HS-27A (cell line): ENCODE measurements at regions not wholly inside any gene's neighbourhood (a gene's known extent, or its start where the extent isn't known, plus 50 kb on each side); places are given as distances from the start of the nearest gene placed in this dataset.
"Not testable (repeated sequence)": the region's sequence is repeated elsewhere in the genome, so short reads cannot be mapped to it uniquely, and the experiment has no call there.

Source experiments
- DNase-seq: peaks from one replicate; pipeline ENCODE4 v3.0.0-alpha.2; 2012; ENCODE audit warnings: low read depth, missing footprints

DNA sequence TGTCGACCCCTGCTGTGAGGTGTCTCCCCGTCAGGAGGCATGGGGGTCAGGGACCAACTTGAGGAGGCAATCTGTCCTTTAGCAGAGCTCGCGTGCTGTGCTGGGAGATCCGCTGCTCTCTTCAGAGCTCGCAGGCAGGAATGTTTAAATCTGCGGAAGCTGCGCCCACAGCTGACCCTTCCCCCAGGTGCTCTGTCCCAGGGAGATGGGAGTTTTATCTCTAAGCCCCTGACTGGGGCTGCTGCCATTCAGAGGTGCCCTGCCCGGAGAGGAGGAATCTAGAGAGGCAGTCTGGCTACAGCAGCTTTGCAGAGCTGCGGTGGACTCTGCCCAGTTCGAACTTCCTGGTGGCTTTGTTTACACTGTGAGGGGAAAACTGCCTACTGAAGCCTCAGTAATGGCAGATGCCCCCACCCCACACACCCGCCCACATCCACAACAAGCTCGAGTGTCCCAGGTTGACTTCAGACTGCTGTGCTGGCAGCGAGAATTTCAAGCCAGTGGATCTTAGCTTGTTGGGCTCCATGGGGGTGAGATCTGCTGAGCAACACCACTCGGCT lies 133.1 kb downstream of the CENPC start:
- not testable (repeated sequence) for DNase-seq

DNA sequence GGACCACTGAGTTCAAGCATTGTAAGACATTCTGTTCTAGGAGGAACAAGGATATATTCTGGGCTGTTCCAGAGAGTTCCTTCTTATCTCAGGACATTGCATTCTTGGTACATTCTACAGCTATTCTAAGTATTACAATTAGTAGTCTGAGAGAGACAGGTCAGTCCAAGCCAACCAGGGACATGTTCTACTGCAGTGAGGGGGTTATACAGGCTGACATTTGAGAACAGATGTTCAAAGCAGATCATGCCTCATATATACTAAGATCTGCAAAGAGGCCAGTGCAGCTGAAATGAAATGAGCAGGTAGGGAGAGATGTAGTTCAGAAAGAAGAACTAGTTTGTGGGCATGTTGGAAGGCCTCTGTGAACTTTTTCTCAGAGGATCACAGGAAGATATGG lies 142.0 kb downstream of the CENPC start:
- DNase-seq, result no peak

DNA sequence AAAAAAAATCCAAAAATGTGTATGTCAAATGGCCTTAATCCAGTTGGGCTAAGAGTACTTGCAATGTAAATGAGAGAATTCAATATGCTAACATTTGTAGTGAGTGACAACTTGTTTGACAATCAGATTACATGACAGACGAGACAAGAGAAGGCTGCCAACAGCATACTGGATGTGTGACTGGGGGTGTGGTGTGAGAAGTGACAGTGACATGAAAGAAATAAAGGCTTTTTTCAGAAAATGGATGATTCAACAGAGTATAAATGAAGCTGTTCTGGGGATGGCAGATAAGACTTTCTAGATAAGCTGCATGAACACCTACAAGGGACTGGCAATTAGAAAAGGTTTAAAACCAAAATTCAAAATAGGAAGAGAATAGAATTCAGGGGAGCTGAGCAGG lies 143.4 kb downstream of the CENPC start:
- no peak for DNase-seq

DNA sequence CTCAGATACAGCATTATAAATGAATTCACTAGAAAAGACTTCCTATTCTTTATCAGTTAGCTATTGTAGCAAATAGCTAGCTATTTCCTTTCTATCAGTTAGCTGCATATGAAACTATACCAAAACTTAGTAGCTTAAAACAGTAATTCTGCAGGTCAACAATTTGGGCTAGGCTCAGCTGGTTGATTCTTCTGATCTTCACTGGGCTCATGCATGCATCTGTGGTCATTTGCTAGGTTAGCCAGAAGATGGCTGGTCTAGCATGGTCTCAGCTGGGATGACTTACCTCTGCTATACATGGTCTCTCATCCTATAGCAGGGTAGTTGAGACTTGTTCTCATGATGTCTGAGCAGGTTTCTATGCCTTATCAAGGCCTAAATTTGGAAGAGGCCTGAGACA lies 147.4 kb downstream of the CENPC start:
- DNase-seq, result no peak

DNA sequence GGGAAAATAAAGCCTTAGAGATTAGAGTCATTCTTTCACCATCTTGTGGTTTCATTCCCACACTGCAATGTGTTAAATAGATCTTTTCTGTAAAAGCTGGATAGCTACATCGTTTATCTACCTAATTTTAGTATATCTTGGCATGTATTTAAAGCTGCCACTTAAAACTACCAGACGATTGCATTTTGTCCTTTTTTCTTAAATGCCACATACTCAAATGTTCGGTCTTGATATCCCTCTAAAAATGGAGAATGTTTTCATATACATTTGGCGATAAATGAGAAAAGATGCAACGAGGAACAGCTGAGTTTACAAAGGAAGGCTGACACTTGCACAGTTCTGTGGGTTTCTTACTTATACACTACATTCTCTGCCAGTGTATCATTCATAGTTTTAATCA lies 148.3 kb downstream of the CENPC start:
- DNase-seq, result no peak

DNA sequence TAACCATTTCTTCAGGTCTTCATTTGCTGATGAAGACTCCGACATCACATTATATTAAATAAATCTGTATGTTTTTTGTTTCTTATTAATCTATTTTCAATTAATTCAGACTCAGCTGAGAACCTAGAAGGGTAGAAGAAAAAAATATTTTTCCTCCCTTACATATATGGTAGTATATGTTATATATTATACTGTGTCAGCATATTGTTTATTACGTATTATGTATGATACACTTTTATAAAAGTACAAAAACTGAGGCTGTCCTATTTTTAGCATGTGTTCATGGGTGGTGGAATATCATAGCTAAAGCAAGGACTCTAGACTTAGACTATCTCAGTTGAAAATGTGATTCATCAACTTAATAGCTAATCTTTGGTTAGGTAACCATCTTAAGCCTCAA lies 149.3 kb downstream of the CENPC start:
- no peak for DNase-seq

DNA sequence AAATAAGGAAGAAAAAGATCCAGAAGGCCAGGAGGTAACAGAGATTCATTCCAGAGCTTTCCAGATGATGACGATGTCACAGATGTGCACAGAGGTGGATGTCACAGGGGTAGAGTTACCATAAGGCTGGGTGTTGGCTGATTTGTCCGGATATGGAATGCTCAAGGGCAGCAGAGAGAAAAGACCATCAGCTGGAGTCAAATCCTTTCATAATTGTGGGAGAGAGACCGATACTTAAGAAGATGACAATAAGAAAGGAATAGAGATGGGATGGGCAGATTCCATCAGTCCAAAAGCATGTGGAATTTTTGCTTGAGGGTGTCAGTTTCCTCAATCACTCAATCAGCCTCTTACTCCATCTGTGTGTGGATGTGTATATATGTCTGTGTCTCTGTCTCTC lies 150.4 kb downstream of the CENPC start:
- DNase-seq, result no peak

DNA sequence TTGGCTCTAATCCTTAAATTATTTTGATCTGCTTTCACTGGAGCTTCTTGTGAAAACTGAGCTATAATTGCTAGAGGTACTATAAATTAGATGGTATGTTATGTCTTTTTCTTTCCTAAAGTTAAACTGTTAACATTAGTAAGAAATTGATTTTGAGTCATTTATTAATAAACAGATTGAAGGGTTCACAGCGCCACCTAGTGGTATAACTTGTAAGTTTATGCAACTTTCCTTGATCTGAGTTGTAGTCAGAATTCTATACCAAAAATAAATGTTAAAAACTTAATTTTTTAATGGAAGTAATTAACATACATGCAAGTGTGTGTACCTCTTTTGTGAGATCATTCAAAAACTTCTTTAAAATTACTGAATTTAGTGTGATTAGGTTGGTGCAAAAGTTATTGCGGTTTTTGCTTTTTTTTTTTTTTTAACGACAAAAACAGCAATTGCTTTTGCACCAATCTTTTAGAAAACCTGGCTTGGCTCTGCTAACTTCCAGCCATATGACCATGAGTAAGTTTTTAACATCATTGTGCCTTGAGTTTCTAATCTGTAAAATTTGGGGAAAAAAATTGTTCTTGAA lies 151.5 kb downstream of the CENPC start:
- peak; percentile 29 for DNase-seq

DNA sequence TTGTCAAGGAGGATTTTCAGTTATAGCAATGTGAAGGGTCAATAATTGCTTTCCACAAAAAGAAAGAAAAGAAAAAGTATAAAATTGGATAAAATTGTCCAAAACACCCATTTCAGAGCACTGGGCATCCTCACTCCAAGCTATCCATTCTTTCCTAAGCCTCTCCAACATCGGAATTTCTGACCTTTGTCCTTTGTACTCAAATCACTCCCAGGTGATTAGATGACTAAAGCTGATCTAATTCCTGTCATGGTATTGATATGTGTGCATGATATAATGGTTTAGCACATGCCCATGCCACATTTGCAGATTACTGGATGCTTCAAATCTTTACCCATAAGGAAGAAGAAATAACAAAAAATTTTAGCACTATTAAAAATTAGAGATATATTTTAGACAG lies 152.3 kb downstream of the CENPC start:
- DNase-seq, result no peak

DNA sequence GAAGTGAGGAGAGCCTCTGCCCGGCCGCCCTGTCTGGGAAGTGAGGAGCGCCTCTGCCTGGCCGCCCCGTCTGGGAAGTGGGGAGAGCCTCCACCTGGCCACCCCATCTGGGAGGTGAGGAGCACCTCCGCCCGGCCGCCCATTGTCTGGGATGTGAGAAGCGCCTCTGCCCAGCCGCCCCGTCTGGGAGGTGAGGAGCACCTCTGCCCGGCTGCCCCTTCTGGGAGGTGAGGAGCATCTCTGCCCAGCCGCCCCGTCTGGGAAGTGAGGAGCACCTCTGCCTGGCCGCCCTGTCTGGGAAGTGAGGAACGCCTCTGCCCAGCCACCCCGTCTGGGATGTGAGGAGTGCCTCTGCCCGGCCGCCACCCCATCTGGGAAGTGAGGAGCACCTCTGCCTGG lies 163.9 kb downstream of the CENPC start:
- DNase-seq, result not testable (repeated sequence)

DNA sequence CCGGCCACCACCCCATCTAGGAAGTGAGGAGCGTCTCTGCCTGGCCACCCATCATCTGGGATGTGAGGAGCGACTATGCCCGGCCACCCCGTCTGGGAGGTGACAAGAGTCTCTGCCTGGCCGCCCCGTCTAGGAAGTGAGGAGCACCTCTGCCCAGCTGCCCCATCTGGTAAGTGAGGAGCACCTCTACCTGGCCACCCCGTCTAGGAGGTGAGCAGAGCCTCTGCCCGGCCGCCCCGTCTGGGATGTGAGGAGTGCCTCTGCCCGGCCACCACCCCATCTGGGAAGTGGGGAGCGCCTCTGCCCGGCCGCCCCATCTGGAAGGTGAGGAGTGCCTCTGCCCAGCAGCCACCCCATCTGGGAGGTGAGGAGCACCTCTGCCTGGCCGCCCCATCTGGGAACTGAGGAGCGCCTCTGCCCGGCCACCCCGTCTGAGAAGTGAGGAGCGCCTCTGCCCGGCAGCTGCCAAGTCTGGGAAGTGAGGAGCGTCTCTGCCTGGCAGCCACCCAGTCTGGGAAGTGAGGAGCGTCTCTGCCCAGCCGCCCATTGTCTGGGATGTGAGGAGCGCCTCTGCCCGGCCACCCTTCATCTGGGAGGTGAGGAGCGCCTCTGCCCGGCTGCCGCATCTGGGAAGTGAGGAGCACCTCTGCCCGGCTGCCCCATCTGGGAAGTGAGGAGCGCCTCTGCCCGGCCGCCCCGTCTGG lies 164.4 kb downstream of the CENPC start:
- DNase-seq, result not testable (repeated sequence)

DNA sequence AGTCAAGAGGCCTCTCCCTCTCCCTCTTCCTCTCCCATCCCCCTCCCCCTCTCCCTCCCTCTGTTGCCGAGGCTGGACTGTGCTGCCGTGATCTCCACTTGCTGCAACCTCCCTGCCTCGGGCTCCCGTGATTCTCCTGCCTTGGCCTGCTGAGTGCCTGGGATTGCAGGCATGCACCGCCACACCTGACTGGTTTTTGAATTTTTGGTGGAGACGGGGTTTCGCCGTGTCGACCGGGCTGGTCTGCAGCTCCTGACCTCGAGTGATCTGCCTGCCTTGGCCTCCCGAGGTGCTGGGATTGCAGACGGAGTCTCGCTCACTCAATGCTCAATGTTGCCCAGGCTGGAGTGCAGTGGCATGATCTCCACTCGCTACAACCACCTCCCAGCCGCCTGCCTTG lies 165.1 kb downstream of the CENPC start:
- DNase-seq, result no peak

DNA sequence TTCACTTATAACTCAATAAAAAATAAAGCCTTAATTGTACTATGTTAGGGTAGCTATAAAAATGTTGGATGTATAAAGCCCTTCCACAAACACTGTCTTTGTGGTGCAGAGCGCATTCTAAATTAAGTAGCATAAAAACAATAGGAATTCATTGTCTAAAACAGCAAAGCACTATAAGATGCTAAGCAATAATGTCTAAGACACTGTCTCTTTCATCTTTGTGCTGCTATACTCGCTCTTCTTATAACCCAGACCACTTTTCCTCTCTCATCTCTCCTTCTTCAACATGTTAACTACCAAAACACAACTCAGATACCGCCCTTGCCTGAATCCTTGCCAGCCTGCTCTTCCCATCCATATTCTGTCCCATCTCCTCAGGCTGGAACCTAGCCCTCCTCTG lies 170.0 kb downstream of the CENPC start:
- DNase-seq, result no peak

DNA sequence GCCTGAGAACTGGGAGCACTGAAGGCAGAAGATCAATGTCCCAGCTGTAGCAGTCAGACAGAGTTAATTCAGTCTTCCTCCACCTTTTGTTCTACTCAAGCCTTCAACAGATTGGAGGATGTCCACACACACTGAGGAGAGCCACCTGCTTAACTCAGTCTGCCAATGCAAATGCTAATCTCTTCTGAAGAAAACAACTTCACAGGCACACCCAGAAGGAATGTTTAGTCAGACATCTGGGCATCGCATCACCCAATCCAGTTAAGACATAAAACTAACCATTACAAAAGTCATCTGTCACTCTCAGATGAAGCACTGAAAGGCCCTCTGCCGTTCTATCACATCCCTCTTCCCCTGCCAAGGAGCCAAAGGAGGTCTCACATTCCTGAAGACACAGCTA lies 173.7 kb downstream of the CENPC start:
- DNase-seq, result no peak

DNA sequence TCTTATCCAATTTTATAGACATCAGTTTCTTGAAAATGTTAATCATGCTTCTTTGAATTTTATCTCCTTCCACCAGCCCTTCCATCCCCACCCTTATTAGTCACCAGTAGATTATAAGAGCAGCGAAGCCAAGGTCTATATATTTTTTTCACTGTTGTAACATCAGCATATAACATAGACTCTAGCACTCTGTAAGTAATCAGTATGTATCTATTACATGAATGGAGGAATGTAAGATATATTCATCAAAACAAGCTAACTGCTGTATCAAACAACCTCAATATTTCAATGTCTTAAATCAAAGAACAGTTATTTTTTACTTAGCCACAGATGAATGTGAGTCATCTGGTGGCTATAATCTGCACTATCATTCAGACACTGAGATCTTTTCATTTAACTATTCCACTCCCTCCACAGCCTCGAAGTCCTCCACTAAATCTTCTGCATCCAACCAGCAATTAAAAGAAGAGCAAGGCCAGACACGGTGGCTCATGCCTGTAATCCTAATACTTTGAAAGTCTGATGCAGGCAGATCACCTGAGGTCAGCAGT lies 178.9 kb downstream of the CENPC start:
- DNase-seq, result peak; percentile 15

DNA sequence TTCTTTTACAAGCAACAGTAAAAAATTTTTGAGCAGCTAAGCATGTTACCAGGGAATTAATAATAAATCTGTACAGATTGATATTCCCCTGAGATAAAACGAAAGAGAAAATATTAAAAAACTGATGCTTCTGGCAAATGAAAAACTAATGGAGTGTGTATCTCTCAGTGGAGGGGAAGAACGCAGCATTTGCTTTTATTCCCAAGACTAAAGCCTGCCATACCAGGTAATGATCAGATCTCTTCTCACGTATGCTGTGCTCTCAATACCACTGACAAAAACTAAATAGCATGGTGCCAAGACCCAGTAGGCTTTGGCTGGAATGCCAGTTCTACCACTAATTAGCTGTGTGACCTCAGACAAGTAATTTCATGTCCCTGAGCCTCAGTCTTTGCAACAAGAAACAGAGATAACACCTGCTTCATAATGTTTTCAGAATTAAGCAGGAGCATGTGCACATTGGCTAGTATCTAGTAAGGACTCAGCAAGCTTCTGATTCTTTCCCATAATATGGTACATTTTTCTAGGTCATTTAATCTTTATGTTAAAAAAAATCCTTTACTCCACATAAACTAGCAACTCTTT lies 179.6 kb downstream of the CENPC start:
- DNase-seq, result no peak

DNA sequence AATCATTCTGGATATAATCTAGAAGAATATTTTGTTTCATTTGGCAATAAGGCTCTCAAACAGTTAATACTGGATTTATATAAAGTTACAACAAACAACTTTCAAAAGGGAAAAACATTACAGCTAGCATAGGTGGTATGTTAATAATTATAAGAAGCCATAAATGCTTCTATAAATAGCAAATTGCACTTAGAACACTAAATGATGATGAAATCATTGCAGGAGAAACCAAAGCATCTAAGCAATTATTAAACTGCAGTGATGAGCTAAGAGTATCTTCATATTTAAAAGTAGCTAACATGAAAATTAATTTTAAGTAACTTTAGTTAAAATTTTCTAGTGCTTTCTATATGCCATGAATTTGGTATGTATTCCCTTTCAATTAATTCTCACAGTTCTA lies 189.5 kb downstream of the CENPC start:
- DNase-seq, result no peak

DNA sequence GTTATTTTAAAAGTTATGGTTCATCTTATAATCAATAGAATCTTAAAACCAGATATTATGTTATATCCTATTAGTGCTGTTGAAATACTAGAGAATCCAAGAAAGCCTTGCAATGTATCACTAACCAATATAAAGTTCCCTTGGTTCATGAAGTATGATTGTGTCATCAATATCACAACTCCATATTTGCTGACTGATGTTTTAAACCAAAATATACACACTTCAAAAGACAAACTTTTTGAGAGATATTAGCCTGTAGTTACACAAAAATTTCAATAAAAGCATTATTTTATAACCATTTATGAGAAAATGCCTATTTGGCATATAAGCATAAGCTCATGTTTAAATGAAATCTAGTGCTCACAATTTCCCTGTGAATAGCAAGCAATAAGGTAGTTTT lies 198.6 kb downstream of the CENPC start:
- DNase-seq, result no peak

DNA sequence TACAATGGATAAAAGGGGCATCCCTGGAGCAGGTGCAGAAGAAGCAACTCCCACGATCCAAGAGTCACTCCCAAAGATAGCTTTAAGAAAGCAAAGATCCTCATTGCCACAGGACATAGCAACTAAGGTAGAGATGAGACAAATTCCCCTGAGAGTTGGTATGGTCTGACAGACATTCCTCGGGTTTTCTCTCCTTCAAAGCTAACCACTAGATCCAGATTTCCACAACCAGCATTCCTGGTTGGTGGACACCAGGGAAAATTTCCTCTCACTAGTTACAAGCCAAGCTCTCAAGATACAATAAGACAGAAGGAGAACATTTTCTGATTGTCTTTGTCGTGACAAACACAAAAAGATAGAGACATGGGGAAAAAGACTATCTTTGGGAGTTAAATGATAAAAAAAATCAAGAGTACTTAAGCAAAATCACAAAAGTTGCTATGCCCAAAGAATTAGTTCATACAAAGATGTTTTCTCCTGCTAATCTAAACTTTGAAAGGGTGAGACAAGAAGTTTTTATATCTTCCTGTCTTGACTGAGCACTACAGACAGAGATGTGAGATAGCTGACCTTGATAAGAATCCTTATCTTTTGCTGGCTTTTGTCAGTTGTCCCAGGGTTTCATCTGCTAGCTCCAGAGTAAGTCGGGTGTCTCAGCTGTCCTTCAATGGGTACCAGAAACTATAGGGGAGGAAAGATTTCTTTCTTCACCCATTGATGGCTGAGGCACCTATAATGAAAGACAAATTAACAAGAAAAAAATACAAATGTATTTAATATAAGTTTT lies 200.5 kb downstream of the CENPC start:
- DNase-seq, result no peak

DNA sequence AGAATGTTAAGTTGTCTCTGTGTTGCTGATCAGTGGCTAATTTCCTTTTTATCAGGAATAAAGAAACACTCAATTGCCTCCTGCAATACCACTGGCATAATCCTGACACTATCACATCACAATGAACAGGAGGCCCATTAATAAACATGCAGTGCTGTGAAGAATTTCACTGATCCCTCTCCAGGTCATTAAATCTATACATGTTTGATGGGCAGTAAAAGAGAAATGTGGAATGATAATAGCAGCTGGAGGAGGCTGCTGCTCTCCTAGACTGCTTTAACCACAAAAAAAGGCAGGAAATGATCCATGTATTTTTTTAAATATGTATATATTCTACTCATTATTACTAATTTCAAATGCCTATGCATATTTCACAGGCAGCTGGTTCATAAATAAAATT lies 202.1 kb downstream of the CENPC start:
- no peak for DNase-seq

DNA sequence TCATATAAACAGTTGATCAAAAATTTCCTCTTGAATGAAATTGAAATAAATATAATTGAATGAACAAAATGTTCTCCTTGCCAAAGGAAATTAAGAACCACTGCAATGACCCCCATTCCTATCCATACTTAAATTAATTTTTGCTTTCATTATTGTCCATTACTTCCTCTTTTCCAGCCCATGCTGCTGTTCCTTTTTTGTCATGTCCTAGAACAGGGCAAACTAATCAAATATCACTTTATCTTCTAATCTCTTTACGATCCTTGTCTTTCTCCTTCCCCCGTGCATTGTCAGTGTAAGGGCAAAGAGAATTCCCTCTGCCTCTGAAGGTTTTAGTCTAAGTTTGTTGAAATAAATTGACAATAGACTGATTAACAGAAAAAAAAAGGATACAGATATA lies 203.0 kb downstream of the CENPC start:
- DNase-seq, result no peak

DNA sequence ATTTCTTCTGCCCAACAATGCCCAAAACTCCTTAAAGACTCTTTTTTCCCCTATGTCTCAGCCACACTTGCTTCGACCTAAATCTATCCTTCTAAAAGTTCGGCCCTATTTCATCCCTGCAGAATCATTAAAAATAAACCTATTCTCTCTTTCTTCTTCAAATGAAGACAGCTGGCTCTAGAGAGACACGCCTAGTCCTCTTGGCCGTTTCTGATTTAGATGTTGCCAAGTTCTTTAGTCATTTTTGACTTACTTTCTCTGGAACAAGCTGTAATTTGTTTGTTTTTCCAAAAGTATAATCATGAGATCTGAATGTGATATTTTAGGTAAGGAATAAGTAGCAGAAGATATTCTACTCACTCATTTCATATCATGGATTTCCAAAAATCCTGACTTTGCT lies 211.6 kb downstream of the CENPC start:
- no peak for DNase-seq
